ENCODE measurements at regions not wholly inside any gene's neighbourhood (a gene's known extent, or its start where the extent isn't known, plus 50 kb on each side); places are given as distances from the start of the nearest gene placed in this dataset.

DNA sequence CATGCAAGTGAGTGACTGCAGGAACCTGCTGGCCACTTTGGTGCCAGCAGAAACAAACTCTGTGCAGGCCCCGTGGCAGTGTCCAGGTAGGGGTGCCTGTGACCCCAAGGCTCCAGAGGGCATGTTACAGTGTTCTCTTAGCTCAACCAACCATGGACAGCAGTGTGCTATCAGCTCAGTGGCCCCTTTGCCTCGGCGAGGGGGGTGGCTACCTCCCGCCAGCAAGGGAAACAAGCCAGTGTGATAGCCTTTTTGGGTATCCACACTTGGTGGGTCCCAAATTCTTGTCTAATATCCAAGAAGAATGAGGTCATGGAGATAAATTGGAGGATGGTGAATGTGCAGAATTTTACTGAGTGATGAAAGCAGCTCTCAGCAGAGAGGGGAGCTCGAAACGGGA is 298.6 kb upstream of the SLC30A5 start:
- TF ChIP-seq CTCF (conservative IDR thresholded peaks at IDR 0.05 in 1 of 2, IDR thresholded peaks at IDR 0.05 in 1 of 2; ENCODE audit: extremely low read depth in 1 of 2, insufficient read depth in 1 of 2, low read depth in 1 of 2, low read length in 2 of 2) (no peak), EZH2 (IDR thresholded peaks at IDR 0.05; ENCODE audit: borderline replicate concordance, low read length) (no peak)
